ENCODE measurements at regions not wholly inside any gene's neighbourhood (a gene's known extent, or its start where the extent isn't known, plus 50 kb on each side); places are given as distances from the start of the nearest gene placed in this dataset.
"Not testable (repeated sequence)": the region's sequence is repeated elsewhere in the genome, so short reads cannot be mapped to it uniquely, and the experiment has no call there.

GRCh38 chr2:220387758-220388157 is 760.3 kb downstream of the SLC4A3 start:
- not testable (repeated sequence) for H3K27me3 Mint-ChIP-seq, H3K27ac Mint-ChIP-seq, DNase-seq, H3K36me3 Mint-ChIP-seq, H3K4me1 Mint-ChIP-seq, H3K9me3 Mint-ChIP-seq, H3K4me3 Mint-ChIP-seq

DNA sequence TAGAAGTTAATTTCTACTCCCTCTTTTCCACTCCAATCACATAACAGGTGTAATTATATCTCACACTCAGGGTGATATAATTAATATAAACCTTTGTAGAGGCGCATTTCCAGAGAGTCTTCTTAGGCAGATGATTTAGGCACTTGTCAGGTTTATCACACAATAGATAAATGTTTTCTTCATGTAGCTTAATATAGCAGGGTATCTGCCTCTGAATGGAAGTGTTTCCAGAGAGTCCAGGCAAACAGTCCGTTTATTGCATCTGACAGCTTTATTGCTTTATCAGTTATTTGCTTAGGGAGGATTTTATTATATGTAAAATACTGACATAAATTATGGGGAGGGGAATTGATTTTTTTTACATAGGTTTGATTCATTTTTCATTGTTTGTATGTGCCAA is 766.3 kb downstream of the SLC4A3 start:
- peaks cover 3% of the 10 kb centered on the region for H3K9me3 Mint-ChIP-seq
- no peak overlapping the region for H3K4me3 Mint-ChIP-seq
- DNase-seq: no peak
- no peaks in the 10 kb centered on the region for H3K27me3 Mint-ChIP-seq
- H3K36me3 Mint-ChIP-seq: no peaks in the 10 kb centered on the region
- H3K27ac Mint-ChIP-seq: no peak overlapping the region
- H3K4me1 Mint-ChIP-seq: no peaks in the 10 kb centered on the region

GRCh38 chr2:220394433-220394832 is 767.0 kb downstream of the SLC4A3 start:
- DNase-seq: no peak
- peaks cover 3% of the 10 kb centered on the region for H3K9me3 Mint-ChIP-seq
- no peaks in the 10 kb centered on the region for H3K27me3 Mint-ChIP-seq
- H3K4me1 Mint-ChIP-seq: no peaks in the 10 kb centered on the region
- H3K4me3 Mint-ChIP-seq: no peak overlapping the region
- H3K27ac Mint-ChIP-seq: no peak overlapping the region
- no peaks in the 10 kb centered on the region for H3K36me3 Mint-ChIP-seq

DNA sequence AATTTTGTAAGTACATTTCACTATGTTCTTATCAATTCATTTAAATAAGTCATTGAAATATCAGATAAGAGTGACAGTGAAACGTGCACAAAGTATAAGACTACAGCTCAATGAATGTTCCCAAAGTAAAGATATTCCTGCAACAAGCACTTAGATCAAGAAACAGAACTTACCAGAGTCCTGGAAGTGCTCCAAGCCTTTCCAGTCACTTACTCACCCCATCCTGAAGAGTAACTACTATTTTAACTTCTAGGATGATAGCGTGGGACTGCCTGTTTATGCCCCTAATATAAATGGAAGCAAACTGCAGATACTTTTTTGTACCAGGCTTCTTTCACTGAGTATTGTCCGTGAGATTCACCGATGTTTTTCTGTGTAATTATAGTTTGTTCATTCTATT is 768.9 kb downstream of the SLC4A3 start:
- no peaks in the 10 kb centered on the region for H3K36me3 Mint-ChIP-seq

DNA sequence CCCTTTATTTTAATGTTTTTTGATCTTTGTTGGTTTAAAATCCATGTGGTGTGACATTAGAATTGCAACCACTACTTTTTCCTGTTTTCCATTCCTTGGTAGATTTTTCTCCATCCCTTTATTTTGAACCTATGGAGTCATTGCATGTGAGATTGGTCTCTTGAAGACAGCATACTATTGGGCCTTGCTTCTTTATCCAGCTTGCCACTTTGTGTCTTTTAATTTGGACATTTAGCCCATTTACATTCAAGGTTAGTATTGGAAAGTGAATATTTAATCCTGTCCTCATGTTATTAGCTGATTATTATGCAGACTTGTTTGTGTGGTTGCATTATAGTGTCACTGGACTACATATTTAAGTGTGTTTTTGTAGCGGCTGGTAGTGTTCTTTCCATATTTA is 782.9 kb downstream of the SLC4A3 start:
- Mint-ChIP-seq H3K4me1 (no peaks in the 10 kb centered on the region), H3K36me3 (no peaks in the 10 kb centered on the region), H3K27ac (no peak overlapping the region), H3K27me3 (no peaks in the 10 kb centered on the region), H3K4me3 (no peak overlapping the region), H3K9me3 (peaks cover 39% of the 10 kb centered on the region)
- DNase-seq: no peak

More for the DNA sequence above, 768.9 kb downstream of the SLC4A3 start:
- no peak overlapping the region for H3K27ac Mint-ChIP-seq
- DNase-seq: no peak
- no peaks in the 10 kb centered on the region for H3K27me3 Mint-ChIP-seq
- no peaks in the 10 kb centered on the region for H3K4me1 Mint-ChIP-seq
- H3K4me3 Mint-ChIP-seq: no peak overlapping the region
- peaks cover 3% of the 10 kb centered on the region for H3K9me3 Mint-ChIP-seq

DNA sequence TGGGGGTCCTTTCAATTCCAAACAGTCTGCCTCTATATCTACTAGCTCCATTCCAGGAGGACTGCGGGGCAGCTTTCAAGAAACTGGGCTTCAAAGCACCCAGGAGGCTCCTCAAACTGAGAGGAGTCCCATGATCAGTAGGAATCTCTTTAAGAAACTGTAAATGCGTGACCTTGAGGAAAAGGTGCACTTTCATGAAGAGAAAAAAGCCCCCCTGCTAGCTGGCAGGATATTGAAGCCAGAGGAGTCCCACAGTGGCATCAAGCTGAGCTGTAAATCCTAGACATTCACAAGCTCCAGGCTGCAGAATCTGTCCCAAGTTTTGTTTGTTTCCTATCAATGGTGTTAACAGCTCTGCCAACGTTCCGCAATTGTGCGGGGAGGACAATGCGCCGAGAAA is 790.1 kb downstream of the SLC4A3 start:
- Mint-ChIP-seq H3K4me3 (no peak overlapping the region), H3K4me1 (no peaks in the 10 kb centered on the region), H3K36me3 (no peaks in the 10 kb centered on the region), H3K27ac (no peak overlapping the region), H3K9me3 (peaks cover 4% of the 10 kb centered on the region), H3K27me3 (no peaks in the 10 kb centered on the region)
- DNase-seq: no peak

DNA sequence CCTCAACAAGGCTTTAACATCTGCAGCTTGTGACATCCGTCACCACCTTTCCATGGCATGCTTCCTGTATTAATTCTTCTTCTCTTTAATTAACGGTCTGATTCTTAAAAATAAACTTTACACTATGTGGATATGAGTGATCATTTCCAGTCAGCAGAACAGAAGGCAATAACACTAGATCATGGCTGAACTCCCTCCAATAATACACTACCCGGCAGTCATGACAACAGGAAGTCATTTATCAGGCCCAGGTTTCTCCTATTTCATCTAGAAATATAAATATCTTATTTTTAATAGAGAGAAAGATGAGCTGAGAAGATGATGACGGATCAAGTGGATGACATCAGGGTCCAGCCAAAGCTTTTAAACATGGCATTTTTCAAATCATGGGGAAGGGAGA is 792.2 kb downstream of the SLC4A3 start:
- H3K4me1 Mint-ChIP-seq: no peaks in the 10 kb centered on the region
- no peaks in the 10 kb centered on the region for H3K36me3 Mint-ChIP-seq
- no peak overlapping the region for H3K27ac Mint-ChIP-seq

DNA sequence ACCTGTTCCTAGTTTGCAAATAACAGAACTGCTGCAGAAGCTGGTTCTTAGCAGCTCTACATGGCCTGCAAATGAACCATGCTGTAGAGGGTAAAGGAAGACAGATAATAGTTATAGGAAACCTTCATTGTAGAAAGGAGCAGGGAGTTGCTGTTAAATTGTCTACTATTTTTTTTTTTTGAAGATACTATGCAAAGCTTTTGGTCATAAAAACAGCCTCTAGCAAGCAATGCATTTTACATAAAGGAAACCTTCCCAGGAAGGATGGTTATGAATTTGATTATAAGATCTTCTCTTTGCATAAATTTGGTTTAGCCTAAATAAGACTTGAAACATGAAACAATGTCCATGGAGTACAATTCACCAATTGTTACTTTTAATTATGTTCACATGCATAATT is 793.4 kb downstream of the SLC4A3 start:
- Mint-ChIP-seq H3K27me3 (no peaks in the 10 kb centered on the region), H3K36me3 (no peaks in the 10 kb centered on the region), H3K27ac (no peak overlapping the region), H3K4me3 (no peak overlapping the region), H3K4me1 (no peaks in the 10 kb centered on the region), H3K9me3 (no peaks in the 10 kb centered on the region)
- DNase-seq: no peak

More for the DNA sequence above, 792.2 kb downstream of the SLC4A3 start:
- no peak for DNase-seq
- H3K9me3 Mint-ChIP-seq: no peaks in the 10 kb centered on the region
- H3K27me3 Mint-ChIP-seq: no peaks in the 10 kb centered on the region
- no peak overlapping the region for H3K4me3 Mint-ChIP-seq

- Mint-ChIP-seq H3K9me3 (no peaks in the 10 kb centered on the region), H3K27me3 (no peaks in the 10 kb centered on the region), H3K4me3 (no peak overlapping the region), H3K27ac (no peak overlapping the region), H3K4me1 (no peaks in the 10 kb centered on the region), H3K36me3 (no peaks in the 10 kb centered on the region)
- no peak for DNase-seq
Measured at GRCh38 chr2:220422676-220423075, 795.2 kb downstream of the SLC4A3 start.

- DNase-seq: no peak
- H3K9me3 Mint-ChIP-seq: no peaks in the 10 kb centered on the region
- no peaks in the 10 kb centered on the region for H3K36me3 Mint-ChIP-seq
- no peak overlapping the region for H3K4me3 Mint-ChIP-seq
- no peak overlapping the region for H3K27ac Mint-ChIP-seq
- no peaks in the 10 kb centered on the region for H3K27me3 Mint-ChIP-seq
- H3K4me1 Mint-ChIP-seq: no peaks in the 10 kb centered on the region
Measured at GRCh38 chr2:220424561-220424960, 797.1 kb downstream of the SLC4A3 start.

- Mint-ChIP-seq H3K27ac (no peak overlapping the region), H3K36me3 (no peaks in the 10 kb centered on the region), H3K27me3 (no peaks in the 10 kb centered on the region), H3K4me3 (no peak overlapping the region), H3K9me3 (peaks cover 2% of the 10 kb centered on the region), H3K4me1 (no peaks in the 10 kb centered on the region)
- no peak for DNase-seq
Measured at GRCh38 chr2:220432645-220433044, 805.2 kb downstream of the SLC4A3 start.

GRCh38 chr2:220433131-220433530 is 805.7 kb downstream of the SLC4A3 start:
- Mint-ChIP-seq H3K27ac (no peak overlapping the region), H3K4me3 (no peak overlapping the region), H3K27me3 (no peaks in the 10 kb centered on the region), H3K9me3 (peaks cover 2% of the 10 kb centered on the region), H3K4me1 (no peaks in the 10 kb centered on the region), H3K36me3 (no peaks in the 10 kb centered on the region)
- DNase-seq: no peak

DNA sequence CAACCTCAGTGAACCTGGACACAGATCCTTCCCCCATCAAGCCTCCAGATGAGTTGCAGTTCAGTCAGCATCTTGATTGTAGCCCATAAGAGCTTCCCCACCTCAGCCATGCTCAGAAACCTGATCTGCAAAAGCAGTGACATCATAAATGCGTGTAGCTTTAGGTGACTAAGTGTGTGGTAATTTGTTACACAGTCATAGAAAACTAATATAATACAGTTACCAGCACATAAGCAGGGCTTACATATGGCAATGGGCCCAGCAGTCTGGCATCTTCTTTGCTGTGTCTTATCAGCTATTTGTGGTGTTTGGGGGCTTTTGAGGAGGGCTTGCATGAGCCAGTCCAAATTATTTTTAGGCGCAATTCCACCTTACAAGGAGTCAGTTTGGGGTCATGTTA is 807.0 kb downstream of the SLC4A3 start:
- DNase-seq: no peak
- no peak overlapping the region for H3K4me3 Mint-ChIP-seq
- H3K27me3 Mint-ChIP-seq: no peaks in the 10 kb centered on the region
- no peak overlapping the region for H3K27ac Mint-ChIP-seq
- H3K4me1 Mint-ChIP-seq: no peaks in the 10 kb centered on the region
- peaks cover 2% of the 10 kb centered on the region for H3K9me3 Mint-ChIP-seq
- no peaks in the 10 kb centered on the region for H3K36me3 Mint-ChIP-seq

DNA sequence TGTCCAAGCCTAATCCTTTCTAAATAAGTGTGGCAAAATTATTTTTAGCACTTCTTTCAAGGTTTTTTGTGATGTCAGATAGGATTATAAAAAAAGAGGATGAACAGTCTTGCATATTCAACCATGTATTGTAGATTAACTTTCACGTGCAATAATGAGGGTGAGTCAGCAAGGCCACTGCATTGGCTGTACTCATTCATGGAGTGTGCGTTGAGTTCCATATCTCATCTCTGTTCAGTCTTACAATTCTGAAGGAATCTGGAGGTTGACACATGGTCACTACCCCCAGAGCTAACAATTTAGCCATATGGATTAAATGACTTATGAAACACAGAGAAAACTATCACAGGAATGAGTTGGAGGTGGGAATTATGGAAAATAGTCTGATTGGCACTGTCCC is 810.5 kb downstream of the SLC4A3 start:
- no peaks in the 10 kb centered on the region for H3K4me1 Mint-ChIP-seq
- no peak overlapping the region for H3K4me3 Mint-ChIP-seq
- H3K9me3 Mint-ChIP-seq: peaks cover 3% of the 10 kb centered on the region
- DNase-seq: no peak
- no peak overlapping the region for H3K27ac Mint-ChIP-seq
- no peaks in the 10 kb centered on the region for H3K36me3 Mint-ChIP-seq
- H3K27me3 Mint-ChIP-seq: no peaks in the 10 kb centered on the region

GRCh38 chr2:220440731-220441130 is 813.3 kb downstream of the SLC4A3 start:
- Mint-ChIP-seq H3K36me3 (no peaks in the 10 kb centered on the region), H3K9me3 (peaks cover 3% of the 10 kb centered on the region), H3K27me3 (no peaks in the 10 kb centered on the region), H3K4me1 (no peaks in the 10 kb centered on the region), H3K27ac (no peak overlapping the region), H3K4me3 (no peak overlapping the region)
- DNase-seq: no peak

DNA sequence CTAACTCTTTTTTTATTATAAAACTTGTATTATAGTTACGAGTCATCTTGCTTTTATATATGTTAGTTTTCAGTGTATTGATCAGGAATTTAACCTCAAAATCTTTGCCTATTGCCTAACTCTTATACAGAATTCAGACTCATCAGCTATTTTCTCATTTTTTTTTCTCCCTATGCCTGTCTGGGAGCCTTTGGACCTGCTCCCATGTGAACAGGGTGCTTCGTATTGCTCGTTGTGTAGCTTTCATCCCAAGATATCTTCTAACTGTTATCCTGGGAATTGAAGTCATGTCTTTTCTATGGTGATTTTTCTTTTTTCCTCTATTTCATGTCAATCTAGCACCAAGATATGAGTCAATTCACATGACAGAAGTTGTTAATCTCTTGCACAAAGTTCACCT is 814.0 kb downstream of the SLC4A3 start:
- no peaks in the 10 kb centered on the region for H3K36me3 Mint-ChIP-seq
- H3K9me3 Mint-ChIP-seq: peaks cover 3% of the 10 kb centered on the region
- DNase-seq: no peak
- no peaks in the 10 kb centered on the region for H3K4me1 Mint-ChIP-seq
- no peak overlapping the region for H3K4me3 Mint-ChIP-seq
- no peaks in the 10 kb centered on the region for H3K27me3 Mint-ChIP-seq
- H3K27ac Mint-ChIP-seq: no peak overlapping the region

DNA sequence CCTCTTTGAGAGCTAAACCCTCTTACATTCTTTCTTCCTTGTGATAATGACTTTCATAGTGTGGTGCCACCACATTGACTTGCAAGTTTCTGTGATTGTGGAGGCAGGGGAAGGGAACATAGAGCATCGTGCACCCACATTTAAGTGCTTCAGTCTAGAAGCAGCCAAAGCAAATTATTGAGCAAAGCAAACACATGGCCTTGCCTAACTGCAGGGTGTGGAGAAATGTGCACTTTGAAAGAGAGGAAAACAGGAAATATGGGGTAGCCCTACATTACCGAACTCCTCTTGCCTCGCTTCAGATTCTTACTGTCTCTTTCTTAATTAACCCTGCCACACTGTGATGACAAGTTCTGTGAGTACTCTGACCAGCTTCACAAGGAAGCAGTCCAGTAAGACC is 814.6 kb downstream of the SLC4A3 start:
- peaks cover 5% of the 10 kb centered on the region for H3K9me3 Mint-ChIP-seq
- H3K4me1 Mint-ChIP-seq: no peaks in the 10 kb centered on the region
- H3K4me3 Mint-ChIP-seq: no peak overlapping the region
- DNase-seq: no peak
- H3K27ac Mint-ChIP-seq: no peak overlapping the region
- H3K36me3 Mint-ChIP-seq: no peaks in the 10 kb centered on the region
- H3K27me3 Mint-ChIP-seq: no peaks in the 10 kb centered on the region

All from activated naive CD8-positive, alpha-beta T cell treated with anti-CD3 and anti-CD28 coated beads for 36 hours (primary cell).